ENCODE measurements at regions not wholly inside any gene's neighbourhood (a gene's known extent, or its start where the extent isn't known, plus 50 kb on each side); places are given as distances from the start of the nearest gene placed in this dataset.
"Not testable (repeated sequence)": the region's sequence is repeated elsewhere in the genome, so short reads cannot be mapped to it uniquely, and the experiment has no call there.

- Histone ChIP-seq H3K27ac (no peak overlapping the region), H3K4me3 (no peak overlapping the region), H3K27me3 (no peaks in the 10 kb centered on the region), H3K4me1 (peaks cover 0 to 18% (median 0%) of the 10 kb centered on the region in 4 donors), H3K9me3 (no peaks in the 10 kb centered on the region), H3K36me3 (peaks cover 0 to 4% (median 0%) of the 10 kb centered on the region in 3 donors)
- TF ChIP-seq CTCF (IDR thresholded peaks at IDR 0.05), result no peak
- intact Hi-C loops (cut with DNase I; ENCODE audit: low total_unique reads), result no loop called here
- DNase-seq, result no peak
Measured at GRCh38 chr2:186348200-186348599, 137.9 kb upstream of the ZC3H15 start.

- no peaks in the 10 kb centered on the region for H3K27me3 ChIP-seq
- H3K27ac ChIP-seq, result no peak overlapping the region
- no peaks in the 10 kb centered on the region for H3K36me3 ChIP-seq
- peaks cover 0 to 18% (median 0%) of the 10 kb centered on the region in 4 donors for H3K4me1 ChIP-seq
- intact Hi-C loops (cut with DNase I; ENCODE audit: low total_unique reads), result no loop called here
- DNase-seq, result no peak
- no peaks in the 10 kb centered on the region for H3K9me3 ChIP-seq
- no peak for TF ChIP-seq CTCF (IDR thresholded peaks at IDR 0.05)
- no peak overlapping the region for H3K4me3 ChIP-seq
Measured at GRCh38 chr2:186349508-186349907, 136.6 kb upstream of the ZC3H15 start.

- DNase-seq; H3K27ac ChIP-seq; H3K9me3 ChIP-seq; intact Hi-C loops (cut with DNase I; ENCODE audit: low total_unique reads); H3K27me3 ChIP-seq; H3K36me3 ChIP-seq; H3K4me1 ChIP-seq; H3K4me3 ChIP-seq: not testable (repeated sequence)
Measured at GRCh38 chr2:186354160-186354559, 131.9 kb upstream of the ZC3H15 start.

DNA sequence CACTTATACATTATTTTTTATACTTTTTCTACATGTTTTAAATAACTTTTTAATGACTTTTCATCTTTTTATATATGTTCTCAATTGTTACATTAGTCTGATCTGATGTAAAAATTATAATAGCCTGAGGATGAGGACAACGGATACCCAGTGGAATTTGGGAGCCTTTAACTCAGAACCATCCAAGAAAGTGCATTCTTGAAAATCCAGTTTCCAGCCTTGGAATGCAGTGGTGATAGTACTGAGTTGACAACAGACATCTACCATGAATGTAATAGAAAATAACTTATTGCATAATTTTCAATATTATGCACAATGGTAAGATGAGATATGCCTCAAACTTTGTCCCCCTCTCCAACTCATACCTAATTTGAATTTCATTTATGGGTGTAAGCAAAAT lies 120.7 kb upstream of the ZC3H15 start:
- Histone ChIP-seq H3K9me3 (no peaks in the 10 kb centered on the region), H3K36me3 (no peaks in the 10 kb centered on the region), H3K4me3 (no peak overlapping the region), H3K4me1 (no peaks in the 10 kb centered on the region), H3K27me3 (no peaks in the 10 kb centered on the region), H3K27ac (no peak overlapping the region)
- TF ChIP-seq CTCF (IDR thresholded peaks at IDR 0.05), result no peak
- DNase-seq, result no peak
- intact Hi-C loops (cut with DNase I; ENCODE audit: low total_unique reads), result no loop called here

DNA sequence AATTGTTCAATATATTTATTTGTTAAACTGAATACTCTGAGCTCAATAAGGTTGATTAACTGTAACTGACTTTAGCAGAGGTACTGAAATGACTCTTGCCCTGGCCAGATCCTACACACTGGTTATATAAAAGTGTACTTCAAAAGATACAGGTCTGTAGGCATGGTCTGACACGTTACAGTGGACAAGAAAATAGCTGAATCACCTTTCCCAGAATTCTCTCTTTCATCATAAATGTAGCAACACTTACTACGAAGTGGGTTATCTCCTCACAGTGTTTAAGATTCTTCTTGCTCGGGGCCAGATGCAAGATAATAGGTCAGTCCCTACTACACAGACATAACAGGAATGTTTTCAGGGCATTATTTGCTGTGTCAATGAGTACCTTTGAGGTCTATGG lies 107.0 kb upstream of the ZC3H15 start:
- DNase-seq, result no peak

GRCh38 chr2:186380805-186381204 lies 105.3 kb upstream of the ZC3H15 start:
- peaks cover 0 to 10% (median 0%) of the 10 kb centered on the region in 3 donors for H3K9me3 ChIP-seq
- H3K4me3 ChIP-seq, result no peak overlapping the region
- no peak for TF ChIP-seq CTCF (IDR thresholded peaks at IDR 0.05)
- intact Hi-C loops (cut with DNase I; ENCODE audit: low total_unique reads), result no loop called here
- DNase-seq, result no peak
- H3K36me3 ChIP-seq, result peaks cover 0 to 6% (median 2%) of the 10 kb centered on the region in 3 donors
- H3K4me1 ChIP-seq, result no peaks in the 10 kb centered on the region
- no peaks in the 10 kb centered on the region for H3K27me3 ChIP-seq
- H3K27ac ChIP-seq, result no peak overlapping the region

More for the DNA sequence above, 107.0 kb upstream of the ZC3H15 start:
- Histone ChIP-seq H3K4me1 (no peaks in the 10 kb centered on the region), H3K9me3 (peaks cover 0 to 7% (median 0%) of the 10 kb centered on the region in 3 donors), H3K27me3 (no peaks in the 10 kb centered on the region), H3K4me3 (no peak overlapping the region), H3K36me3 (peaks cover 0 to 13% (median 3%) of the 10 kb centered on the region in 3 donors), H3K27ac (no peak overlapping the region)
- no peak for TF ChIP-seq CTCF (IDR thresholded peaks at IDR 0.05)
- intact Hi-C loops (cut with DNase I; ENCODE audit: low total_unique reads), result no loop called here

Measured in tibial artery (tissue), 4 donors.